HG03139 (cell line): ENCODE measurements at regions not wholly inside any gene's neighbourhood (a gene's known extent, or its start where the extent isn't known, plus 50 kb on each side); places are given as distances from the start of the nearest gene placed in this dataset.

Experiments used
- ATAC-seq: cut with Tn5 transposase; IDR thresholded peaks from one replicate; pipeline ENCODE4 v1.9.1; 2021; ENCODE audit not compliant: unreplicated experiment

DNA sequence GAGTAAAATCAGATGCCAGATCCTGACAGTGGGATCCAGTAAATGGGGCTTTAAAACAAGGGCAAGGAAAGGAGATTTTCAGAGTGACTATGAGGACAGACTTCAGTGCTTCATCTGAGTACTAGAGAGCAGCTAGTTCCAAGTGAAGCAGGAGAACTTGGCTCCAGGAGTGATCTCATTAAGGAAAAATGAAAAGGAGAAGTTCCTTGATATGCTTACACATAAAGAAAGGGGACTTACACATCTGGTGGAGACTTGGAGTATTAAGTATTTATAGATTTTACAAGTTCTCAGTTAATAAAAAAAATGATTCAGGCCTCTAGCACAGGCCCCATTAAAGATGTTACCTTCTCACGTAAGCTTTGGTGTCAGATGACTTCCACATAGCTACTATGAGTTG is 105.8 kb downstream of the ICOS start:
- ATAC-seq, result no peak

DNA sequence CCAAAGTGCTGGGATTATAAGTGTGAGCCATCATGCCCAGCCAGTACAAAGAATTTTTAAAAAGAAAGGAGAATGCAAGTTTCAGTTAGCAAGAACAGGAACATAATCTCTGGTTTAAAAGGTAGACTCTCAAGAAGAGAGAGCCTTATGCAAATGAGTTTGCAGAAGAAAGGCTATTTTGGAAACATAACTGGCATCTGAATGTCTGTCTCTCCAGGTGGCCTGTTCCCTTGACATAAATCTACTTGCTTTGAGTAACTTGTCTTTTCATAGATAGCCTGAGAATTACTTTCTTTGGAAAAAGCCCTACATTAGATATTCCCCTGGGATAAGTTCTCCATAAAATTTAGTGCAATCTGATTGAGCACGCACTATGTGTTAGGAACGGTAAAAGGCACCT is 109.6 kb downstream of the ICOS start:
- no peak for ATAC-seq

DNA sequence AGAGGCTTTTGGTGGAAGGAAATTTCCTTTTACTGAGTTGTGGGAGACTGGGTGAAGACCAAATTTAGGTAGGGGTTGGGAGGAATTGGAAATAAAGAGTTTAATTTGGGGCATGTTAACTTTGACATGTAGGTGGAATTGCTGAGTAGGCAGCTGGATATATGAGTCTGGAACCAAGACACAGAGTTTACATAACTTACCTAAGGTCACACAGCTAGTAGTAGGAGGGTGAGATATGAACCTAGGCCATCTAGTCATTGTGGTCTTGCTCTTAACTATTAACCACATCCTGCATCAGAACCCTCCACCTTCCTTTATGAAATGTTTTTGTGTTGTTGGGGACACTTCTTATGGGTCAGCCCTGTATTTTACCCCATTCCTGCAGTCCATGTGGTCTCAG is 113.1 kb downstream of the ICOS start:
- ATAC-seq, result peak; percentile 85

DNA sequence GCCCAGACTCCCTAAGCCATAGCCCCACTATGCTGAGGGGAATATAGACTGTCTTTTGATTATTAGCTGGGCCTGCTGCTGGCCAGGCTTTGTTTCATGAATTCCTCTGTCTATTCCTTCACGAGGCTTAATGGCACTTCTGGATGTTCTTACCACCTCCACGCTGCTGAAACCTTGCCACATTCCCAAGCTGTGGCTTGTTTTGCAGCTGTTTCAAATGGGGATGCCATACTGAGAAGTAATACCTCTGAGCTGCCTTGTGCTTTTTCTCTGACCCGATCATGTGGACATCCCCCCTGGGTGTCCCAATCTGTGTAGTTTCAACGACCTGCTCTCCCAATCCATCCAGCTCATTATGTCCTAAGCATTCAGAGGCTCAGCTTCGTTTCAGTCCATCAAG is 114.1 kb downstream of the ICOS start:
- ATAC-seq, result no peak

DNA sequence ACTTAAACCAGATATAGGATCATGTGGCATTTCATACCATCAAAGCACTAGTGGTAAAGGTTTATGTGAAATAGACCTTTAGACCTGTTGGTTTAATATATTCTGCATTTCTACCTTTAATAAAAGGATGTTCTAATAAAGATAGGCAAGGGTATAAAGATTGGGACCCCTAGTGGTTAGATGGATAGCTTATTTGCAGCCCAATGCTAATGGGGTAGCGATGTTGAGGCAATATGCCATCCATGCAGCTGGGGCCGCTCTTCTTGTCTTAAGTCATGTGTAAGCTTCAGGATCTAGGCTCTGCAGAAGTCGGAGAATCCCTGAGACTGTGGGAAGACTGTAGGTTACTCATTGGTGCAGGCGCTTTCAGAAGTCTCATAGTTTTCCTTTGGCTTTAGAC is 114.9 kb downstream of the ICOS start:
- no peak for ATAC-seq

DNA sequence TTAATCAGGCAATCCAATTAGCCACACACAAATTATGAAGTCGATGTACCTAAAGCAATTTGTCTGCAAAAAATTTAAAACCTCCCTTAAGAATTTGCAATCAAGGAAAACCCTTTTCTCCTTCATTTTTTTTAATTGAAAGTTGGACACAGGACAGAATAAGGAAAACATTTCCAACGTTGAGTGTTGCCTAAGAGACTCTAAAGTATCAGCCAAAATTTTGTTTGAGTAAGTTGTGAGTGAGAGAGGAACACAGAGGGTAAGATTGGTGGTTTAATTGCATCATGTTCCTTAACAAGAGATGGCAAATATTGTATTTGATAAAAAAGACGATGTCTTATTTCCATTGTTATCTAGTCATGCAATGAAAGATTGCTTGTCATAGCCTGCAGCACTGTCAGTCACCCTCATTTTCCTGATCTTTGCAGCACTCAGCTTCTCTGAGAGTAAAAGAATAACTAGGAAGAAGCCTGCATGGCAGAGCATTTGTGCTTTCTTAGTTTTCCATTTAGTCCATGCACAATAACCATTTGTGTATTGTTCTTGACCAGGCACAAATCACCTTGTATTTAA is 115.5 kb downstream of the ICOS start:
- no peak for ATAC-seq

DNA sequence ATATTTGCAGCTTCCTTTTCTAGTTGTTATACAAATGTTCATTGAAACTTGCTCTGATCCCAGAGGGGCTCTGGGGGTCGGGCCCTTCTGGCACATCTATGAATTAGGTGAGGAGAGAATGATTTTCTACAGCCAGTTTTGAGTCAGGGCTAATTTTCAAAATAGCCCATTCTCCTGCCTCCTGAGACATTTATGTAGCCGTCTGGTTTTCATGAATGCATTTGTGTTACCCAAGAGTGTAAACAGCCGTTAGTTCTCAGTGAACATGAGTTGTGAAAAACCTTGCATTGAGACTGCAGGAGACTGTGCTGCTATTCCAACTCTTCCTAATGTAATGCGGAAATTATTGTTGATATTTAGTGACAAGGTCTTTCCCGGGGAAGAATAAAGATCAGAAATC is 122.5 kb downstream of the ICOS start:
- ATAC-seq, result no peak

DNA sequence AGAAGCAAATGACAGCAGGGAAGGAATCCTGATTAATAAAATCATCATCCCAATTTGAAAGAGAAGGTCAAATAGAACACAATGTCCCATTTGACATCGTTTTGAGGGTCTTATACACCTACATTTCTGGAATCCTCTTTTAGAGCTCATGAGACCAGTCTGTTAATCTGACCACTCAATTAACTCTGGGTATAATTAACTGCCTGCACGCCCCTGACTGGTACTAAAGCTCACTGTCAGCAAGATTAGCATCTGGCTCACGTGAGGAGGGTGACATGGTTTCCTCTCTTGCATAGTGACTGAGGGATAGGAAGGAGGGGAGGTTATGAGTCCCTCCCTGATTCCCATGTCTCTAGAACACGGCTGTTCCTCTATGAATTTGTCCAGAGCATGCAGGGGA is 124.3 kb downstream of the ICOS start:
- ATAC-seq, result no peak

DNA sequence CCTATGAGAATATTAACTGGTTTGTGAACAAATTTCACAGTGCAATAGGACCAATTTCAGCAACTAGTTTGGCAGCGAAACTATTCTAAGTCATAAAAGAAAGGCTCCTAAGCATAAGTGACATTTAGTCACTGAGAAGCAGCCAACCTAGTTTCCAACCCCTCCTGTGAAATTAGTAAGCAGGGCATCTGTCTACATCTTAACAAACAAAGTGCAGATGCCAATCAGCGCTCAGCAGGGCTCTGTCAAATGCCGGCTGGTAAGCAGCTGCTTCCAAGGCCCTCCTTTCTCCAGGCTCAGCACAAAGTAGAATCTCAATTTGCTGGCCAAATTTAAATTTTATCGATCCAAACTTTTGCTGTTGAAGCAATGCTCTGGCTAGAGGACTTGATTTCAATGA is 124.7 kb downstream of the ICOS start:
- ATAC-seq, result no peak

DNA sequence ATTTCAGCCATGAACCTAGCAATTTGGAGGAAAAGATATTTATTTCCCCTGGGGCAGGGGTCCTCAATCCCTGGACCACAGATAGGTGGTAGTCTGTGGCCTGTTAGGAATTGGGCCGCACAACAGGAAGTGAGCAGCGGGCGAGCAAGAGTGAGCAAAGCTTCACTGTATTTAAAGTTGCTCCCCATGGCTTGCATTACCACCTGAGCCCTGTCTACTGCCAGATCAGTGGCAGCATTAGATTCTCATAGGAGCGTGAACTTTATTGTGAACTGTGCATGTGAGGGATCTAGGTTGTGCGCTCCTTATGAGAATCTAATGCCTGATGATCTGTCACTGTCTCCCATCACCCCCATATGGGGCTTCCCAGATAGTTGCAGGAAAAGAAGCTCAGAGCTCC is 127.6 kb downstream of the ICOS start:
- ATAC-seq, result no peak

DNA sequence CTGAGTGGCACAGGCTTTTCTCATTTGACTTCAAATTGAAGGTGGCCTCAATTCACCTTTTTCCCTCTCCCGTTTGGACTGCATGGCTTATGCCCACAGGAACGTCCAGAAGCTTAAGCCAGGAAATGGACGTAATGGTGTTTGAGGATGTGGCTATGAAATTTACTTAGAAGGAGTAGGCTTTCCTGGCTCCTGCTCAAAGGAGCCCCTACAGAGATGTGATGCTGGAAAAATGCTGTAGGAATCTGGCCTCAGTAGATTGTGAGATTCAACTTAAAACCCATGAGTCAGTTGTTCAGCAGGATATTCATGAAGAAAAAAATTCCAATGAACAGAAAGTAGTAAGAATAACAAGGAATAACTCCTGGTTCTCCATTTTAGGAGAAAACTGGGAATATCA is 129.0 kb downstream of the ICOS start:
- ATAC-seq, result no peak

DNA sequence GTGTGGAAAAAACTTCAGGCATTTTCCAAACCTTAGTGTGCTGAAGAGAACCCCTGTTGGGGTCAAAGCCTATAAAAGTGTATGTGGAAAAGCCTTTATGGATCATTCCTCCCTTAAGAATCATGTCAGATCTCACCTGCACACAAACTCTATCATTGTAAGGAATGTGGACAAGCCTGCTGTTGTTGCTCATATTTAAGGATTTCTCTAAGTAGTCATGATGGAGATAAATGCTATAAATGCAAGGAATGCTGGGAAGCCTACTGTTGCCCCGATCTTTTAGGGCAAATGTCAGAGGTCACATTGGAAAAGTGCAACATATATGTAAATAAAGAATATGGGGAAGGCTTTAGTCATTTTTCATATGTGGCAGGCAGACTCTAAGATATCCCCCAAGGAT is 129.5 kb downstream of the ICOS start:
- ATAC-seq, result no peak

DNA sequence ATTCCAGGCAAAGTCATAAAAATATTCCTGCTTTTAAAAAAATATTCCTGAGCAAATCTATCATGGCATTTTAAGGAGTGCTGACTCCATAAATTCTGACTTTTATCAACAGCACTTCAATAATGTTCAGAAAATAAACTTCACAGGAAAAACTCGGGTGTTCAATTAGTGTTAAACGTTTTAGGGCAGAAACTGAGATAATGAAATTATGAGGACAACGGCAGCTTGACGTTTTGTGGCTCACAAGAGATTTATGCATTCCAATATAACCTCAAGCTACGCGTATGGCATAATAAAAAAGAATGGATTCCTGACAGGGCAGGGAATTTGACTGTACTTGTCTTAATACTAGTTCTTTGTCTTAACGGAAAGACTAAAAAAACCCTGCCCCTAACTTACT is 133.2 kb downstream of the ICOS start:
- ATAC-seq, result no peak

DNA sequence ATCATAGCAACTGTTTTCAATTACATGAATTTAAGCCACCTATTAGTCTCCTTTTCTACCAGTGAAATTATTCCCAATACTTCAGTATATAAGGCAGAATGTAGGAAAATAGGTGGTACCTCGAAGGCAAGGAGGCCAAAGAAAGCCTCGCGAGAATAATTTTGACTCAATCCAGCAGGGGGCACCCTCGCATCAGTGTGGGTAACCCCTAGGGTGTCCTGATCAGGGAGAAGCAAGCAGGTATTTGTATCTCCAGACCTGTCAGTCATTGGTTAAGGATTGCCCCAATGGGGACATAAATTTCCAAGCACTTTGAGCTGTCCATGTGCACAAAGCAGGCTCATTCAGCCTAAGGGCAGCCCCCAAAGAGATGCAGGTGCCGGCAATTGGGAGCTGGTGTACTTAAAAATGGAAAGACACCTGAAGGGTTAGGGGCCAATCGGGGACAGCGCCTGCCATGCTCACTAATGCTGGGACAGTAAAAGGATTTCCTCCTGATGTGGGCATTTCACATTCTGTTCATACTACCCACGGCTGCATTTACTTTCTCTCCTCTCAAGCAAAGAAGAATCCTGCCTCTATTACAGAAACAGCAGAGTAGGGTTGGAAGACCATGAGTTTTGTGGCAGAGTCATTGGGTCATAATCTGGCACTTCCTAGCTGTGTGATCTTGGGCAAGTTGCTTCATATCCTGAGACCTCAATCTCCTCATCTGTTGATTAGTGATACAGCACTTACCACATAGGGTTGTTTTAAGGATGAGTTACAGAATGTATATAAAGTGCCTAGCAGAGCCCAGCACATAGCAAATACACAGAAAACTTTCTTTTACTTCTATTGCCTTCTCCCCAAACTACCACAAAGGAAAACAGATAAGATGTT is 136.1 kb downstream of the ICOS start:
- ATAC-seq, result peak; percentile 54

DNA sequence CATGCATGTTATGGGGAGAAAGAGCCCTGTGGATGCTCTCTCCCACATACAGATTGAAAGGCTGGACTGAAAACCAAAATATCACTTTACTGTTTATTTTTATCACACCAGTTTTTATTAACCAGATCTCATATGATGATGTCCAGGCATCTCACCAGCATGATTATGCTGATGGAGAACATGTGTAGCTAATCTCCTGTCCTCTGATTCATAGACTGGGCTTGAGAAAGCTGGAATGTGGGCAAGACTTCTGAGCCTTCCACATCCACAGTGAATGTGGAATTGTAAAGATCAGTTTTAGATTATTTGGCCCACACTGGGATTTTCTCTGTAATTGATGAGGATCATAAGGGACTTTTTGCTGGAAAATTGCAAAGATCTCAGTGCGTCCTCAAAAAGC is 137.9 kb downstream of the ICOS start:
- no peak for ATAC-seq

DNA sequence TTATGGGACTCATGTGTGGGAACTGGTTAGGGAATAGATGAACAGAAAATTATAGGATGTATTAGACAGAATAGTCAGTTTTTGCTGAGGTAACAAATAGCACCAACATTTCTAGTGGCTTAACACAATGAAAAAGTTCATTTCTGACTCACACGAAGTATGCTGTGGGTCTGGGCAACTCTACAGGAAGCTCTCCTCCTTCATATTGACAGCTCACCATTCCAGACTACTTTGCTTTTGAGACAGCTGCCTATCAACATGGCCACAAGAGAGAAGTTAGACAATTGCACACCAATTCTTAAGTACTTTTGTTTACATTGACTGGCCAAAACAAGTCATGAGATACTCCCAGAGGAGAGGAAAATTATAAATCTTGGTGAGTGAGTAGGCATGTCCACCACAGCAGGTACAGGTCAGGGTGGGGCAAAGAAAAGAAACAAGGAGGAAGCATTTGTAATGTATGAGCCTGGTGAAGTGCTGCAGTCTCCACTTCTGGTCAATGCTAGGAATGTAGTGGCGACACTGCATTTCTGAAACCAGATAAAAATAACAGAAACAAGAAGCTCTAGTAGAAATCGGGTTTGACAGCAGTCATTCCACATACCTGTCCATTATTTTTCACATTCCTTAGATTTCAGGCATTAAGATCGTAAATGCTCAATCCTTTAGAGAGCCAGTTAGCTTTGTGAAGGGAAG is 141.6 kb downstream of the ICOS start:
- no peak for ATAC-seq

DNA sequence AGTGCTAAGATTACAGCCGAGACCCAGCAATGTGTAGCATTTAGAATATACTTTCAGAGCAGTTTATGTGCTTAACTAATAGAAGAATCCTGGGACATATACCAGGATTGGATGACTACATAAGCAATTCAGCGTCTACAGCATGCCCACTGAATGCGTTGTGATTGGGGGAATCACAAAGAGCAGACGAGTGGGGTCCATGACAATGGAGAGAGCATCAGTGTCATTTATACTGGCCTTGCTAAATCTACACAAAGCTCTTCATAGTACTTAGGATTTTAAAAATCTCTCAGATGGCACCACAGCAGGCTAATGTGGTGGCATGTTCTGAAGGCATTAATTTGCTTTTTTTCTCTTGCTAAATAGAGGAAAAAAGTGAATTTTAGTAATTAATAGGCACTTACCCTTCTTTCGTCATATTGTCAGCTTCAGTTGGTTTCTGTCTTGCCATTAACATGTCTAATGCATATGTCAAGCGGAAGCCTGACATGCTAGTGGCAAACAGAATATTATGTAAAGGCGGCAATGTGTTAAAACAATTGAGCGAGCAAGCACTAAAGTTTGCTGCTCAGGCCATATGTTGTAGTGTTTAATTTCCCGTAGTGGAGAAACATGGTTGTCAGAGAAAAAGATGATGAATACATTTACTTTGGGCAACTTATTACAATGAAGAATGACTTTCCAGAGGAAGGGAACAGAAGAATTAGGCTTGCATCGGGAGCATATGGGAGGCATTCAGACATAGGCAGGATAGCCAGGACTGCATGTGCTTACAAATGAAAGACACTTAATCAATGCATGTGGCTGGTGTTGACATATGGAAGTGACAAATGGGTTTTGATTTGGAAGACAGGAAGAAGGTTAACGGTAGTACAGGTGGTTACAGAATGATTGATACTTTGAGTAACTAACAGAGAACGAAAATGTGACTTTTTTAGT is 145.2 kb downstream of the ICOS start:
- ATAC-seq, result no peak

DNA sequence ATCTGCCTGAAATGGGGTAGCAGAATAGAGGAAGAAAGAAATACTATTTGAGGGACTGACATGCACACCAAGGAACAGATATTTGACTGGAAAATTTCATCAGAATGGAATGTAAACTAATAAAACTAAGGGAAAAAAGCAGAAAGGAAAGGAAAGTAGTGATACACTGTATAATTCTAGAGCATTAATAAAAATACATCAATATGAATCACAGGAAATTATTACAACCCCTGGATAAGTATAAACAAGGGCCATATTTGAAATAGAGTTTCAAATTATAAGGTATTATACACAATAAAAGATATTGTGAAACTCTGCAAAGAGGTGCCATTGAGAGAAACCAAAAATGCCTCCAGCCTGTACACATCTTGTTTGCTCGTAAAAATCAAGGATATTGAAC is 149.6 kb downstream of the ICOS start:
- ATAC-seq, result no peak

DNA sequence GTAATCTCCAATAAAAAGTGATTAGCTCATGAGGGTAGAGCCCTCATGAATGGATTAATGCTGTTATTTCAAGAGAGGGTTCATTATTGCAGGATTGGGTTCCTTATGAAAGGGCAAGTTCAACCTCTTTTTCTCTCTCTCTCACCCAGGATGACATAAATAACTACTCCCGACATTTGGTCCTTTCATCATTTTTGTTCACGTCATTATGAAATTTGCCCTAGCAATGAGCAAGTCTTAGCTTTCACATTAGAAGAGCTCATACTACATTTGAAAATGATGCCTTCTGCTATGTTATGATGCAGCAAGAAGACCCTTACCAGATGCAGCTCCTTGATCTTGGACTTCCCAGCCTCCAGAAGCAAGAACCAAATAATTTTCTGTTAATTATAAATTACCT is 152.5 kb downstream of the ICOS start:
- ATAC-seq, result no peak

DNA sequence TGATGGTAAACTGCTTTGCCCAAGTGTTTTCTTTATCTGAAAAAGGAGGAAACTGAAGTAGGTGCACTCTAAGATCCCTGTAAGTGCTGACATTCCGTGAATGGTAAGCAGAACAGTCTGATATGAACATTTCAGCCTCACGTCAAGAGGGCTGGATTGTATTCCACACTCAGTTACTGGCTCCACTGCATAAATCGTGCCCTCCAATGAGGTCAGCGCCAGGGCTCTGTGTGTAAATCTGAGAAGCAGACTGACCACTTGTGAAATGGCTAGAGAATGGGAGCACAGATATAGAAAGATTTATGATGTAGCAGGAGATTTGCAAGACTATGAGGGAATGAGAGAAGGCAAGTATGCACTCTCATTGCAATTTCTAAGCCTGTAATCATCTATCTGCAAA is 153.0 kb downstream of the ICOS start:
- no peak for ATAC-seq

DNA sequence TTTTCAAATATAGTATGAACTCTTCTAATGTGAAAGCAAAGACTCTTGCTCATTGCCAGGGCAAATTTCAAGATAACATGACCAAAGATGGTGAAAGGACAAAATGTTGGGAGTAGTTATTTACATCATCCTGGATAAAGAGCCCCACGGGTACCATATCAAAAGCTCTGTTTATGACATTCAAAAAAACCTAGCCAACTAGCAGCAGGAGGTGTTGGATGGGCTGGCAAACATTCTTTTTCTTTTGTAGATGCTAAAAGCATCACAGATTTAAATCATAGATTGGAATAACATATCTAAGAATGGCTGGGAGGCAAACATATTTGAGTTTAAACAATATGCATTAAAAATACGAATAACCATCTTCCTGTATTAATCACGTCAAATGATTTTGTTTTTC is 153.5 kb downstream of the ICOS start:
- no peak for ATAC-seq
